ENCODE measurements at regions not wholly inside any gene's neighbourhood (a gene's known extent, or its start where the extent isn't known, plus 50 kb on each side); places are given as distances from the start of the nearest gene placed in this dataset.
"Not testable (repeated sequence)": the region's sequence is repeated elsewhere in the genome, so short reads cannot be mapped to it uniquely, and the experiment has no call there.

GRCh38 chr5:103867857-103868598, 305.4 kb upstream of the NUDT12 start:
- DNase-seq (ENCODE audit: low read depth in 2 of 3, low spot score in 2 of 3): no peak

- DNase-seq (ENCODE audit: low read depth in 2 of 3, low spot score in 2 of 3): no peak
These were observed 303.6 kb upstream of the NUDT12 start for GRCh38 chr5:103866169-103866568.

GRCh38 chr5:103862398-103862797, 299.8 kb upstream of the NUDT12 start:
- DNase-seq (ENCODE audit: low read depth in 2 of 3, low spot score in 2 of 3): no peak

- no peak for DNase-seq (ENCODE audit: low read depth in 2 of 3, low spot score in 2 of 3)
These were observed 297.7 kb upstream of the NUDT12 start for GRCh38 chr5:103860327-103860726.

- not testable (repeated sequence) for DNase-seq (ENCODE audit: low read depth in 2 of 3, low spot score in 2 of 3)
These were observed 295.8 kb upstream of the NUDT12 start for GRCh38 chr5:103858367-103858766.

GRCh38 chr5:103851091-103851490, 288.5 kb upstream of the NUDT12 start:
- DNase-seq (ENCODE audit: low read depth in 2 of 3, low spot score in 2 of 3): no peak

GRCh38 chr5:103849934-103850333, 287.3 kb upstream of the NUDT12 start:
- no peak for DNase-seq (ENCODE audit: low read depth in 2 of 3, low spot score in 2 of 3)

GRCh38 chr5:103847060-103847459, 284.5 kb upstream of the NUDT12 start:
- DNase-seq (ENCODE audit: low read depth in 2 of 3, low spot score in 2 of 3): no peak

GRCh38 chr5:103842936-103843335, 280.3 kb upstream of the NUDT12 start:
- DNase-seq (ENCODE audit: low read depth in 2 of 3, low spot score in 2 of 3): no peak

- no peak for DNase-seq (ENCODE audit: low read depth in 2 of 3, low spot score in 2 of 3)
These were observed 278.0 kb upstream of the NUDT12 start for GRCh38 chr5:103840600-103840999.

GRCh38 chr5:103834216-103834615, 271.6 kb upstream of the NUDT12 start:
- no peak for DNase-seq (ENCODE audit: low read depth in 2 of 3, low spot score in 2 of 3)

- no peak for DNase-seq (ENCODE audit: low read depth in 2 of 3, low spot score in 2 of 3)
These were observed 267.0 kb upstream of the NUDT12 start for GRCh38 chr5:103829585-103829984.

GRCh38 chr5:103827976-103828375, 265.4 kb upstream of the NUDT12 start:
- DNase-seq (ENCODE audit: low read depth in 2 of 3, low spot score in 2 of 3): no peak

GRCh38 chr5:103821361-103821760, 258.8 kb upstream of the NUDT12 start:
- no peak for DNase-seq (ENCODE audit: low read depth in 2 of 3, low spot score in 2 of 3)

GRCh38 chr5:103808464-103809106, 246.0 kb upstream of the NUDT12 start:
- no peak for DNase-seq (ENCODE audit: low read depth in 2 of 3, low spot score in 2 of 3)

- DNase-seq (ENCODE audit: low read depth in 2 of 3, low spot score in 2 of 3): no peak
These were observed 242.1 kb upstream of the NUDT12 start for GRCh38 chr5:103804711-103805110.

GRCh38 chr5:103801681-103802080, 239.1 kb upstream of the NUDT12 start:
- DNase-seq (ENCODE audit: low read depth in 2 of 3, low spot score in 2 of 3): no peak

GRCh38 chr5:103800741-103801495, 238.3 kb upstream of the NUDT12 start:
- no peak for DNase-seq (ENCODE audit: low read depth in 2 of 3, low spot score in 2 of 3)

- no peak for DNase-seq (ENCODE audit: low read depth in 2 of 3, low spot score in 2 of 3)
These were observed 231.1 kb upstream of the NUDT12 start for GRCh38 chr5:103793595-103794182.

- no peak for DNase-seq (ENCODE audit: low read depth in 2 of 3, low spot score in 2 of 3)
These were observed 223.0 kb upstream of the NUDT12 start for GRCh38 chr5:103785569-103785968.

- no peak for DNase-seq (ENCODE audit: low read depth in 2 of 3, low spot score in 2 of 3)
These were observed 221.1 kb upstream of the NUDT12 start for GRCh38 chr5:103783669-103784068.

- DNase-seq (ENCODE audit: low read depth in 2 of 3, low spot score in 2 of 3): no peak
These were observed 218.2 kb upstream of the NUDT12 start for GRCh38 chr5:103780794-103781193.
